Activated CD8-positive, alpha-beta T cell treated with anti-CD3 and anti-CD28 coated beads for 36 hours (primary cell): ENCODE measurements at regions not wholly inside any gene's neighbourhood (a gene's known extent, or its start where the extent isn't known, plus 50 kb on each side); places are given as distances from the start of the nearest gene placed in this dataset.

Experiments
- ATAC-seq: fragments of 200-7000 bp; cut with Tn5 transposase; one replicate; pipeline ENCODE4 v1.10.0; 2021; ENCODE audit warnings: mild to moderate bottlenecking, moderate library complexity
- CTCF ChIA-PET: fragments of 350-600 bp; sonication (Branson Sonifier 250); formaldehyde crosslinking; loops from one replicate; lab custom pipeline; 2021; ENCODE audit warnings: antibody characterized with exemption; lab: Charles Lee
- POLR2A ChIA-PET: fragments of 350-600 bp; sonication (Branson Sonifier 250); formaldehyde crosslinking; loops from one replicate; lab custom pipeline; 2021; ENCODE audit warnings: antibody characterized with exemption; lab: Charles Lee
- DNase-seq: peaks from one replicate; pipeline ENCODE4 v3.0.0-alpha.2; 2020
- H3K27ac Mint-ChIP-seq: one replicate; pipeline ENCODE4 v1.8.0; 2021; ENCODE audit warnings: mild to moderate bottlenecking, mixed read lengths
- H3K27me3 Mint-ChIP-seq: one replicate; pipeline ENCODE4 v1.8.0; 2021; ENCODE audit warnings: mixed read lengths
- H3K36me3 Mint-ChIP-seq: one replicate; pipeline ENCODE4 v1.8.0; 2021; ENCODE audit warnings: low read depth, mixed read lengths
- H3K4me1 Mint-ChIP-seq: one replicate; pipeline ENCODE4 v1.8.0; 2021; ENCODE audit warnings: low read depth, mixed read lengths
- H3K4me3 Mint-ChIP-seq: one replicate; pipeline ENCODE4 v1.8.0; 2021; ENCODE audit warnings: mild to moderate bottlenecking, moderate library complexity, mixed read lengths
- H3K9me3 Mint-ChIP-seq: one replicate; pipeline ENCODE4 v1.8.0; 2021; ENCODE audit warnings: mixed read lengths
- intact Hi-C: fragments of 100-400 bp; cut with micrococcal nuclease; formaldehyde crosslinking; loops from one replicate; pipeline ENCODE4 v1.10.0; 2022
- TF ChIP-seq, protein P1 (sequence below): fragments of 200-600 bp; IDR thresholded peaks from one replicate; pipeline ENCODE4 v1.8.0; 2022; ENCODE audit warnings: antibody characterized with exemption, mild to moderate bottlenecking

GRCh38 chr2:143889216-143889615 lies 630.7 kb downstream of the ZEB2 start:
- TF ChIP-seq, protein P1, sequence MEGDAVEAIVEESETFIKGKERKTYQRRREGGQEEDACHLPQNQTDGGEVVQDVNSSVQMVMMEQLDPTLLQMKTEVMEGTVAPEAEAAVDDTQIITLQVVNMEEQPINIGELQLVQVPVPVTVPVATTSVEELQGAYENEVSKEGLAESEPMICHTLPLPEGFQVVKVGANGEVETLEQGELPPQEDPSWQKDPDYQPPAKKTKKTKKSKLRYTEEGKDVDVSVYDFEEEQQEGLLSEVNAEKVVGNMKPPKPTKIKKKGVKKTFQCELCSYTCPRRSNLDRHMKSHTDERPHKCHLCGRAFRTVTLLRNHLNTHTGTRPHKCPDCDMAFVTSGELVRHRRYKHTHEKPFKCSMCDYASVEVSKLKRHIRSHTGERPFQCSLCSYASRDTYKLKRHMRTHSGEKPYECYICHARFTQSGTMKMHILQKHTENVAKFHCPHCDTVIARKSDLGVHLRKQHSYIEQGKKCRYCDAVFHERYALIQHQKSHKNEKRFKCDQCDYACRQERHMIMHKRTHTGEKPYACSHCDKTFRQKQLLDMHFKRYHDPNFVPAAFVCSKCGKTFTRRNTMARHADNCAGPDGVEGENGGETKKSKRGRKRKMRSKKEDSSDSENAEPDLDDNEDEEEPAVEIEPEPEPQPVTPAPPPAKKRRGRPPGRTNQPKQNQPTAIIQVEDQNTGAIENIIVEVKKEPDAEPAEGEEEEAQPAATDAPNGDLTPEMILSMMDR = no peak
- ATAC-seq = no peak
- Mint-ChIP-seq H3K4me1 (no peaks in the 10 kb centered on the region), H3K4me3 (no peak overlapping the region), H3K27me3 (peaks cover 3% of the 10 kb centered on the region), H3K9me3 (no peaks in the 10 kb centered on the region), H3K36me3 (no peaks in the 10 kb centered on the region), H3K27ac (no peak overlapping the region)
- CTCF ChIA-PET = no interaction called here
- intact Hi-C loops = no loop called here
- DNase-seq = no peak
- POLR2A ChIA-PET = no interaction called here

DNA sequence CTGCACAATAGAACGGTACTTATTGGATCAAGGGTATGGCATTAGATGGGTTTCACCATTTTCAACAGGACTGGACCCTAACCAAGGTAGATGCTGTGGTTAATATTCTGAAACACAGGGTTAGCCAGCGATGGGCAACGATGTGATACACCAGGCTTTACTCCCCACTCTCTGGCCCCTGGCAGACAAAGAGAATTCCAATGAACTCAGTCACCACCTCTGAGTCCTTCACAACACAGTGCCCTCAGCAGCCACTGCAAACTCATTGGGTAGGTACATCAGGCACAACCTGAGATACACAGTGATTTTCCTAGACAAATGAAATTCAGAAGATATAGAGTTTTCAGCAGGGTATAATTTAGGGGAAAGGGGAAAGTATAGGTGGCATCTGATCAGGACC lies 634.5 kb downstream of the ZEB2 start:
- intact Hi-C loops = no loop called here
- POLR2A ChIA-PET = no interaction called here
- no peaks in the 10 kb centered on the region for H3K36me3 Mint-ChIP-seq

DNA sequence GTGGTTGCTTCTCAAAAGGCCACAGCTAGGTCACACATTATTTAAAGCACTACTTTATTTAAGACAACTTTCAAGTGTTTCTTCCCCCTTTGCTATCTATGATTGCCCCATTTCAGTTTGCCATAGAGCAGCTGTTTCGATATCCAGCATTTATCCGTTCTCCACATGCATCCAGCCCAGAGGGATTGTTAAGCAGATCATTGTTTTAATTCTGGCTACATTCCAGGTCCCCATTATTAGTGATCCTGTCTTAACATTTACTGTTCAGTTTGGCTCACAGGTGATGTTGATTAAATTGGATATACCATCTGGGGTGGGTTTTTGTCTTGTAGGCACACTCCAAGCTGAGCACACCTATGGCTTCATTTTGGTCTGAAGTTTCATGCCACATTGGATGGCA lies 638.7 kb downstream of the ZEB2 start:
- CTCF ChIA-PET = no interaction called here
- no peaks in the 10 kb centered on the region for H3K36me3 Mint-ChIP-seq
- H3K4me3 Mint-ChIP-seq = no peak overlapping the region
- H3K27ac Mint-ChIP-seq = no peak overlapping the region
- no peak for ATAC-seq
- H3K27me3 Mint-ChIP-seq = no peaks in the 10 kb centered on the region
- TF ChIP-seq, protein P1 = no peak
- POLR2A ChIA-PET = no interaction called here
- intact Hi-C loops = no loop called here
- H3K9me3 Mint-ChIP-seq = no peaks in the 10 kb centered on the region
- H3K4me1 Mint-ChIP-seq = peaks cover 7% of the 10 kb centered on the region
- no peak for DNase-seq

More for the DNA sequence above, 634.5 kb downstream of the ZEB2 start:
- CTCF ChIA-PET = no interaction called here
- H3K4me3 Mint-ChIP-seq = no peak overlapping the region
- H3K27me3 Mint-ChIP-seq = no peaks in the 10 kb centered on the region
- no peaks in the 10 kb centered on the region for H3K4me1 Mint-ChIP-seq
- DNase-seq (no peak), ATAC-seq (no peak)
- TF ChIP-seq, protein P1 = no peak
- no peaks in the 10 kb centered on the region for H3K9me3 Mint-ChIP-seq
- H3K27ac Mint-ChIP-seq = no peak overlapping the region

GRCh38 chr2:143877876-143878530 lies 641.9 kb downstream of the ZEB2 start:
- peaks cover 7% of the 10 kb centered on the region for H3K9me3 Mint-ChIP-seq
- DNase-seq = no peak
- no peak for ATAC-seq
- peaks cover 18% of the 10 kb centered on the region for H3K4me1 Mint-ChIP-seq
- TF ChIP-seq, protein P1 = no peak
- intact Hi-C loops = no loop called here
- ChIA-PET POLR2A (no interaction called here), CTCF (no interaction called here)
- no peak overlapping the region for H3K27ac Mint-ChIP-seq
- H3K4me3 Mint-ChIP-seq = no peak overlapping the region
- no peaks in the 10 kb centered on the region for H3K27me3 Mint-ChIP-seq
- peaks cover 1% of the 10 kb centered on the region for H3K36me3 Mint-ChIP-seq

- no peak for ATAC-seq
- Mint-ChIP-seq H3K9me3 (peaks cover 8% of the 10 kb centered on the region), H3K36me3 (peaks cover 1% of the 10 kb centered on the region), H3K27me3 (no peaks in the 10 kb centered on the region), H3K27ac (no peak overlapping the region), H3K4me3 (no peak overlapping the region), H3K4me1 (peaks cover 18% of the 10 kb centered on the region)
- intact Hi-C loops = no loop called here
- TF ChIP-seq, protein P1 = no peak
- DNase-seq = no peak
- ChIA-PET CTCF (no interaction called here), POLR2A (no interaction called here)
Observed at GRCh38 chr2:143877056-143877455, 642.9 kb downstream of the ZEB2 start.
